WTC11 (cell line): ENCODE measurements at regions not wholly inside any gene's neighbourhood (a gene's known extent, or its start where the extent isn't known, plus 50 kb on each side); places are given as distances from the start of the nearest gene placed in this dataset.

Experiments
- ATAC-seq: fragments of 200-7000 bp; cut with Tn5 transposase; 2 replicates; pipeline ENCODE4 v1.10.0; 2021; ENCODE audit warnings: mild to moderate bottlenecking, moderate library complexity
- CTCF ChIA-PET: fragments of 300-600 bp; sonication (Branson Sonifier 250); formaldehyde crosslinking; loops from one replicate; lab custom pipeline; 2021; ENCODE audit warnings: antibody characterized with exemption; lab: Charles Lee
- POLR2A ChIA-PET: fragments of 350-600 bp; sonication (Branson Sonifier 250); formaldehyde crosslinking; loops from one replicate; lab custom pipeline; 2021; ENCODE audit warnings: antibody characterized with exemption; lab: Charles Lee
- DNase-seq: peaks from one replicate; pipeline ENCODE4 v3.0.0; 2021; ENCODE audit warnings: low spot score
- H3K27ac Mint-ChIP-seq: 2 replicates; pipeline ENCODE4 v1.8.0; 2021; ENCODE audit warnings: mixed read lengths
- H3K27me3 Mint-ChIP-seq: 2 replicates; pipeline ENCODE4 v1.8.0; 2021; ENCODE audit warnings: low read depth, mild to moderate bottlenecking, moderate library complexity, mixed read lengths
- H3K36me3 Mint-ChIP-seq: 2 replicates; pipeline ENCODE4 v1.8.0; 2021; ENCODE audit warnings: mixed read lengths
- H3K4me1 Mint-ChIP-seq: 2 replicates; pipeline ENCODE4 v1.8.0; 2022; ENCODE audit warnings: mixed read lengths
- H3K4me3 Mint-ChIP-seq: 2 replicates; pipeline ENCODE4 v1.8.0; 2021; ENCODE audit warnings: mild to moderate bottlenecking, moderate library complexity, mixed read lengths
- H3K9me3 Mint-ChIP-seq: 2 replicates; pipeline ENCODE4 v1.8.0; 2021; ENCODE audit warnings: mixed read lengths
- CBFB ChIP-seq: sonication (generic); formaldehyde crosslinking; IDR thresholded peaks from 2 replicates; pipeline ENCODE4 v1.8.1; 2022; ENCODE audit warnings: mild to moderate bottlenecking, low read depth, missing genetic modification reagents
- CDX4 ChIP-seq: fragments of 250-450 bp; sonication (Bioruptor Pico); IDR thresholded peaks from 2 replicates; pipeline ENCODE4 v1.9.0; 2021; ENCODE audit warnings: moderate library complexity, mild to moderate bottlenecking, inconsistent platforms, borderline replicate concordance
- CREB1 ChIP-seq: sonication (generic); formaldehyde crosslinking; IDR thresholded peaks from 2 replicates; pipeline ENCODE4 v1.8.0; 2023; ENCODE audit warnings: mild to moderate bottlenecking, missing genetic modification reagents
- EMX1 ChIP-seq: fragments of 250-450 bp; sonication (Bioruptor Pico); IDR thresholded peaks from 2 replicates; pipeline ENCODE4 v1.8.0; 2021; ENCODE audit warnings: mild to moderate bottlenecking
- GABPB1 ChIP-seq: sonication (generic); formaldehyde crosslinking; IDR thresholded peaks from 2 replicates; pipeline ENCODE4 v1.8.1; 2023; ENCODE audit warnings: mild to moderate bottlenecking, missing genetic modification reagents
- GTF2I ChIP-seq: fragments of 250-450 bp; sonication (Bioruptor Pico); conservative IDR thresholded peaks from 2 replicates; pipeline ENCODE4 v1.4.0; 2021; ENCODE audit warnings: mild to moderate bottlenecking
- HMGXB4 ChIP-seq: sonication (generic); formaldehyde crosslinking; IDR thresholded peaks from 2 replicates; pipeline ENCODE4 v1.8.1; 2023; ENCODE audit warnings: mild to moderate bottlenecking, moderate library complexity, missing genetic modification reagents
- JAZF1 ChIP-seq: fragments of 250-450 bp; sonication (Bioruptor Pico); IDR thresholded peaks from 2 replicates; pipeline ENCODE4 v1.9.0; 2021; ENCODE audit warnings: moderate library complexity, mild to moderate bottlenecking, inconsistent platforms
- MAX ChIP-seq: sonication (generic); formaldehyde crosslinking; IDR thresholded peaks from 2 replicates; pipeline ENCODE4 v1.8.0; 2022; ENCODE audit warnings: mild to moderate bottlenecking, missing genetic modification reagents
- NR2C2 ChIP-seq: sonication (generic); formaldehyde crosslinking; IDR thresholded peaks from 2 replicates; pipeline ENCODE4 v1.8.0; 2022; ENCODE audit warnings: mild to moderate bottlenecking, missing genetic modification reagents
- RORB ChIP-seq: fragments of 250-450 bp; sonication (Bioruptor Pico); IDR thresholded peaks from 2 replicates; pipeline ENCODE4 v1.9.0; 2021; ENCODE audit warnings: mild to moderate bottlenecking
- SP1 ChIP-seq: sonication (generic); formaldehyde crosslinking; conservative IDR thresholded peaks from 2 replicates; pipeline ENCODE4 v1.8.1; 2022; ENCODE audit warnings: missing genetic modification reagents
- ZNF232 ChIP-seq: sonication (generic); formaldehyde crosslinking; IDR thresholded peaks from 2 replicates; pipeline ENCODE4 v1.8.0; 2022; ENCODE audit warnings: mild to moderate bottlenecking, missing genetic modification reagents
- ZNF263 ChIP-seq: sonication (generic); formaldehyde crosslinking; IDR thresholded peaks from 2 replicates; pipeline ENCODE4 v1.8.1; 2022; ENCODE audit warnings: low read depth, mild to moderate bottlenecking, moderate library complexity, missing genetic modification reagents
- ZNF396 ChIP-seq: fragments of 250-450 bp; sonication (Bioruptor Pico); IDR thresholded peaks from 2 replicates; pipeline ENCODE4 v1.8.0; 2021; ENCODE audit warnings: mild to moderate bottlenecking, moderate library complexity, borderline replicate concordance
- ZSCAN18 ChIP-seq: fragments of 250-450 bp; sonication (Bioruptor Pico); IDR thresholded peaks from 2 replicates; pipeline ENCODE4 v2.1.2; 2022; ENCODE audit warnings: mild to moderate bottlenecking, moderate library complexity
- TF ChIP-seq, protein P1 (sequence below): sonication (generic); formaldehyde crosslinking; IDR thresholded peaks from 2 replicates; pipeline ENCODE4 v1.8.1; 2023; ENCODE audit warnings: mild to moderate bottlenecking, missing genetic modification reagents
- TF ChIP-seq, protein P2 (sequence below): fragments of 250-450 bp; sonication (Bioruptor Pico); IDR thresholded peaks from 2 replicates; pipeline ENCODE4 v1.9.0; 2021; ENCODE audit warnings: mild to moderate bottlenecking
- TF ChIP-seq, protein P3 (sequence below): sonication (generic); formaldehyde crosslinking; IDR thresholded peaks from 2 replicates; pipeline ENCODE4 v1.8.0; 2023; ENCODE audit warnings: mild to moderate bottlenecking, missing genetic modification reagents

- TF ChIP-seq HMGXB4 (CRISPR knock-in tag) (no peak), RORB (CRISPR knock-in tag) (no peak)
Measured at GRCh38 chr1:58939146-58939545, 155.3 kb upstream of the JUN start (continued).

- Mint-ChIP-seq H3K27me3 (no peaks in the 10 kb centered on the region; the same call in 1 of the 2 replicates), H3K9me3 (no peaks in the 10 kb centered on the region), H3K36me3 (no peaks in the 10 kb centered on the region), H3K4me3 (no peak overlapping the region), H3K4me1 (peaks cover 6% of the 10 kb centered on the region; the same call in 1 of the 2 replicates), H3K27ac (no peak overlapping the region)
- ATAC-seq, result no peak
- ChIA-PET POLR2A (no interaction called here), CTCF (interaction anchor here (0.6 kb wide), 1 partner anchor 131 kb away, joined by 3 read pairs; no protein-coding TSS in a partner anchor)
- no peak for DNase-seq
- TF ChIP-seq CDX4 (CRISPR knock-in tag) (no peak), GABPB1 (CRISPR knock-in tag) (no peak), NR2C2 (CRISPR knock-in tag) (no peak), CBFB (CRISPR knock-in tag) (no peak), ZNF232 (no peak), ZNF263 (CRISPR knock-in tag) (no peak)
- TF ChIP-seq, protein P1, sequence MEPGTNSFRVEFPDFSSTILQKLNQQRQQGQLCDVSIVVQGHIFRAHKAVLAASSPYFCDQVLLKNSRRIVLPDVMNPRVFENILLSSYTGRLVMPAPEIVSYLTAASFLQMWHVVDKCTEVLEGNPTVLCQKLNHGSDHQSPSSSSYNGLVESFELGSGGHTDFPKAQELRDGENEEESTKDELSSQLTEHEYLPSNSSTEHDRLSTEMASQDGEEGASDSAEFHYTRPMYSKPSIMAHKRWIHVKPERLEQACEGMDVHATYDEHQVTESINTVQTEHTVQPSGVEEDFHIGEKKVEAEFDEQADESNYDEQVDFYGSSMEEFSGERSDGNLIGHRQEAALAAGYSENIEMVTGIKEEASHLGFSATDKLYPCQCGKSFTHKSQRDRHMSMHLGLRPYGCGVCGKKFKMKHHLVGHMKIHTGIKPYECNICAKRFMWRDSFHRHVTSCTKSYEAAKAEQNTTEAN (CRISPR knock-in tag), result no peak
Measured at GRCh38 chr1:58939666-58940370, 156.0 kb upstream of the JUN start.

DNA sequence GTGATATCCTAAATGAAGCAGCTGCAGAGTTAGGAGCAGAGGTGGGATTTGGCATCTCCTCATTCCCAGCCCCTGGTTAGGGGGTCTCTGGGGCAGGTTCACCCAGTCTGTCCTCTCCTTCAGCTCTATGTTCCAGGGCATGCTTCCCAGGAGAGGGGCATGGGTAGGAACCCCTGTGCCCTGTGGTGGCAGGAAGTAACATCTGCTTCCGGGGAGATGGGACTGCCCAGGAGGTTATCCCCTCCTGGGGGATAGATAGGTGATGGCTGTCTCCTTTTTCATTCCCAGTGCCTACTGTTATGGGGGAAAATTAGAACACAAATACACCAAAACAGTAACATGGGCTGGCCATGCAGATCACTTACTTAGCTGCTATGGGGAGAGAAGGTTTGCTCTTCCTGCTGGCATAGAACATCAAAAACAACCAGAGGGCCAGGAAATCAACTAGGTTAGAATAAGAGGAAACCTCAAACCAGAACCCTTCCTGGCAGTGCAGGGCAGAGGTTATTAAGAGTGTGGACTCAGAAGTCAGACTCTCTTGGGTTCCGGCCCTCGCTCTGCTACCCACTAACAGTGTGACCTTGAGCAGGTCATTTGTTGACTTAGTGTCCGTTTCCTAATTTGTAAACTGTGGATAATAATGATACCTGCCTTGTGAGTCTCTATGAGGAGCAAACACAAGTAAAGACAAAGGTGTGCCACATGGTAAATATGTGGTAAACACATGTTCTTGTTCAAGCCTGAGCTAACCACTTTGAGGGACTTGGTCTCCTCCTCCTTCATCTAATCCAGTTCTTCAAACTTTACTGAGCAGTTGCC, 157.8 kb upstream of the JUN start:
- ATAC-seq (no peak), DNase-seq (no peak)
- H3K27ac Mint-ChIP-seq, result no peak overlapping the region
- no peaks in the 10 kb centered on the region for H3K36me3 Mint-ChIP-seq
- H3K27me3 Mint-ChIP-seq, result no peaks in the 10 kb centered on the region; the same call in 1 of the 2 replicates
- peaks cover 7% of the 10 kb centered on the region; the same call in 1 of the 2 replicates for H3K9me3 Mint-ChIP-seq
- TF ChIP-seq ZNF396 (CRISPR knock-in tag) (no peak), ZSCAN18 (CRISPR knock-in tag) (no peak), NR2C2 (CRISPR knock-in tag) (no peak), JAZF1 (CRISPR knock-in tag) (no peak), GTF2I (CRISPR knock-in tag) (no peak), EMX1 (CRISPR knock-in tag) (no peak), CREB1 (CRISPR knock-in tag) (no peak), SP1 (CRISPR knock-in tag) (no peak), MAX (CRISPR knock-in tag) (no peak)
- TF ChIP-seq, protein P2, sequence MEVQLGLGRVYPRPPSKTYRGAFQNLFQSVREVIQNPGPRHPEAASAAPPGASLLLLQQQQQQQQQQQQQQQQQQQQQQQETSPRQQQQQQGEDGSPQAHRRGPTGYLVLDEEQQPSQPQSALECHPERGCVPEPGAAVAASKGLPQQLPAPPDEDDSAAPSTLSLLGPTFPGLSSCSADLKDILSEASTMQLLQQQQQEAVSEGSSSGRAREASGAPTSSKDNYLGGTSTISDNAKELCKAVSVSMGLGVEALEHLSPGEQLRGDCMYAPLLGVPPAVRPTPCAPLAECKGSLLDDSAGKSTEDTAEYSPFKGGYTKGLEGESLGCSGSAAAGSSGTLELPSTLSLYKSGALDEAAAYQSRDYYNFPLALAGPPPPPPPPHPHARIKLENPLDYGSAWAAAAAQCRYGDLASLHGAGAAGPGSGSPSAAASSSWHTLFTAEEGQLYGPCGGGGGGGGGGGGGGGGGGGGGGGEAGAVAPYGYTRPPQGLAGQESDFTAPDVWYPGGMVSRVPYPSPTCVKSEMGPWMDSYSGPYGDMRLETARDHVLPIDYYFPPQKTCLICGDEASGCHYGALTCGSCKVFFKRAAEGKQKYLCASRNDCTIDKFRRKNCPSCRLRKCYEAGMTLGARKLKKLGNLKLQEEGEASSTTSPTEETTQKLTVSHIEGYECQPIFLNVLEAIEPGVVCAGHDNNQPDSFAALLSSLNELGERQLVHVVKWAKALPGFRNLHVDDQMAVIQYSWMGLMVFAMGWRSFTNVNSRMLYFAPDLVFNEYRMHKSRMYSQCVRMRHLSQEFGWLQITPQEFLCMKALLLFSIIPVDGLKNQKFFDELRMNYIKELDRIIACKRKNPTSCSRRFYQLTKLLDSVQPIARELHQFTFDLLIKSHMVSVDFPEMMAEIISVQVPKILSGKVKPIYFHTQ (CRISPR knock-in tag), result no peak
- TF ChIP-seq, protein P3, sequence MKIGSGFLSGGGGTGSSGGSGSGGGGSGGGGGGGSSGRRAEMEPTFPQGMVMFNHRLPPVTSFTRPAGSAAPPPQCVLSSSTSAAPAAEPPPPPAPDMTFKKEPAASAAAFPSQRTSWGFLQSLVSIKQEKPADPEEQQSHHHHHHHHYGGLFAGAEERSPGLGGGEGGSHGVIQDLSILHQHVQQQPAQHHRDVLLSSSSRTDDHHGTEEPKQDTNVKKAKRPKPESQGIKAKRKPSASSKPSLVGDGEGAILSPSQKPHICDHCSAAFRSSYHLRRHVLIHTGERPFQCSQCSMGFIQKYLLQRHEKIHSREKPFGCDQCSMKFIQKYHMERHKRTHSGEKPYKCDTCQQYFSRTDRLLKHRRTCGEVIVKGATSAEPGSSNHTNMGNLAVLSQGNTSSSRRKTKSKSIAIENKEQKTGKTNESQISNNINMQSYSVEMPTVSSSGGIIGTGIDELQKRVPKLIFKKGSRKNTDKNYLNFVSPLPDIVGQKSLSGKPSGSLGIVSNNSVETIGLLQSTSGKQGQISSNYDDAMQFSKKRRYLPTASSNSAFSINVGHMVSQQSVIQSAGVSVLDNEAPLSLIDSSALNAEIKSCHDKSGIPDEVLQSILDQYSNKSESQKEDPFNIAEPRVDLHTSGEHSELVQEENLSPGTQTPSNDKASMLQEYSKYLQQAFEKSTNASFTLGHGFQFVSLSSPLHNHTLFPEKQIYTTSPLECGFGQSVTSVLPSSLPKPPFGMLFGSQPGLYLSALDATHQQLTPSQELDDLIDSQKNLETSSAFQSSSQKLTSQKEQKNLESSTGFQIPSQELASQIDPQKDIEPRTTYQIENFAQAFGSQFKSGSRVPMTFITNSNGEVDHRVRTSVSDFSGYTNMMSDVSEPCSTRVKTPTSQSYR (CRISPR knock-in tag), result no peak
- H3K4me1 Mint-ChIP-seq, result no peaks in the 10 kb centered on the region
- ChIA-PET POLR2A (no interaction called here), CTCF (no interaction called here)
- H3K4me3 Mint-ChIP-seq, result no peak overlapping the region
